HG02642 (cell line): ENCODE measurements at regions not wholly inside any gene's neighbourhood (a gene's known extent, or its start where the extent isn't known, plus 50 kb on each side); places are given as distances from the start of the nearest gene placed in this dataset.
"Not testable (repeated sequence)": the region's sequence is repeated elsewhere in the genome, so short reads cannot be mapped to it uniquely, and the experiment has no call there.

Experiments
- ATAC-seq: cut with Tn5 transposase; IDR thresholded peaks from one replicate; pipeline ENCODE4 v1.9.1; 2021; ENCODE audit warnings: mild to moderate bottlenecking; ENCODE audit not compliant: unreplicated experiment, poor library complexity

DNA sequence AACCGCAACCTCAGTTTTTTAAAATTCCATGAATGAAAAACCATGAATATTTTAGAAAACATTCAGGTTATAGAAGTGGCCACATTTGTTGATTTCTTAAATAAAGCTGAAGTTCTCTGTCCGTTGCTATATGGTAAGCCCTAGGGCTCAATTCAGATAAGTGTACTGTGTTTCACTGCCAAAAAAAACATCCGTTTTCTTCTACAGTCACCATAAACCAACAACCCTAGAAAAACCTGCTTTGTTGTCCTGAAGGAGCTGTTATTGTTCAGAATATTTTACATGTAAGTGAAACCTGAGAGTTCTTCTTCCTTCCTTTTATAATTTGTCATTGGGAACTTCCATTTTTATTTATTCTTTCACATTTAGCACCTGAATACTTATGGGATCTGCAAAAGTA is 274.1 kb downstream of the TFAP2A start:
- no peak for ATAC-seq

DNA sequence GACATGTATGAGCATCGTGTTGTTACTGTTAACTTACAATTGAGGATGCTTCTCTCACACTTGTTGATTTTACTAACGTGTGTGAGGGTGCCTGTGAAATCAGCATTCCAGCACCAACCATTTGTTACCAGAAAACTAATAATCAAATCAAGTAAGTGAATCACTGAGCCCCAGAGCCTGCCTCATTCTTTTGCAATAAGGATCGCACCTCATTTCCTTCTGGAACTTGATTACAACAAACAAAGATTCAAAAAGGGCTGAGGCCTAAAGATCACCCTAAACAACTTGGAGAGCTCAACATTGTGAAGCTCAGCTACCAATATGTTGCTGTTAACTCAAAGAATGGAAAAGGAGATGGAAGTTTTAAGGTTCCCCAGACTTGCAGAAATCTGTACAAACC is 274.7 kb downstream of the TFAP2A start:
- ATAC-seq = no peak

DNA sequence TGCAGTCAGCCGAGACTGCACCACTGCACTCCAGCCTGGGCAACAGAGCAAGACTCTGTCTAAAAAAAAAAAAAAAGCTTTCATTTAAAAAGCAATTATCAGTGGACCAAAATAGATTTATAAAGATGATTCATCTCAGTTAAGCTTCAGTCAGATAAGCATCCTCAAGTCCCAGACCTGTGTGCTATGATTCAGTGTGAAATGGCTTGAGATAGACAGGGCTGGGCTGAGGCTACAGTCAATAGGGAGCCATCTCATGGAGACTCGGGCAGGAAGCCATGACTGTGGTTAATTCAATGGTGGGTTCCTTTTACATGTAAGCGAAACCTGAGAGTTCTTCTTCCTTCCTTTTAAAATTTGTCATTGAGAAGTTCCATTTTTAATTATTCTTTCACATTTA is 276.0 kb downstream of the TFAP2A start:
- no peak for ATAC-seq

DNA sequence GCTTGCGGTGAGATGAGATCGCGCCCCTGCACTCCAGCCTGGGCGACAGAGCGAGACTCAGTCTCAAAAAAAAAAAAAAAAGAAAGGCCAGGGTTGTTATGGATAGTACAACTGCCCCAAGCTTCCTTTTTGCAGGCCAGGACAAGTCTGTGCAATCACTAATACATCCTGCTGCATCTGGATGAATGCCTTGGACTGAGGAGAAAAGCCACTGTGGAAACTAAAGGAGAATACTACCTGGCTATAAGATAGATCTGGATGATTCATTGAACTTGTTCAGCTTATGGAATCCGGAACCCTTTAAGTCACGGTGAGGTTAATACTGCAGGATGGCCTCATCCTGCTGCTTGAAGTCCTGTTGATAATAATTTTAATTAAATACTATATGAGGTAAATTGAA is 278.2 kb downstream of the TFAP2A start:
- ATAC-seq = no peak

DNA sequence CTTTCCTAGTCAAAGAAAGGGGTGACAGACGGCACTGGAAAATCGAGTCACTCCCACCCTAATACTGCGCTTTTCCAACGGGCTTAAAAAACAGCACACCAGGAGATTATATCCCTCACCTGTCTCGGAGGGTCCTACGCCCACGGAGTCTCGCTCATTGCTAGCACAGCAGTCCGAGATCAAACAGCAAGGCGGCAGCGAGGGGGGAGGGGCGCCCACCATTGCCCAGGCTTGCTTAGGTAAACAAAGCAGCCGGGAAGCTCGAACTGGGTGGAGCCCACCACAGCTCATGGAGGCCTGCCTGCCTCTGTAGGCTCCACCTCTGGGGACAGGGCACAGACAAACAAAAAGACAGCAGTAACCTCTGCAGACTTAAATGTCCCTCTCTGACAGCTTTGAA is 280.7 kb downstream of the TFAP2A start:
- ATAC-seq = not testable (repeated sequence)

DNA sequence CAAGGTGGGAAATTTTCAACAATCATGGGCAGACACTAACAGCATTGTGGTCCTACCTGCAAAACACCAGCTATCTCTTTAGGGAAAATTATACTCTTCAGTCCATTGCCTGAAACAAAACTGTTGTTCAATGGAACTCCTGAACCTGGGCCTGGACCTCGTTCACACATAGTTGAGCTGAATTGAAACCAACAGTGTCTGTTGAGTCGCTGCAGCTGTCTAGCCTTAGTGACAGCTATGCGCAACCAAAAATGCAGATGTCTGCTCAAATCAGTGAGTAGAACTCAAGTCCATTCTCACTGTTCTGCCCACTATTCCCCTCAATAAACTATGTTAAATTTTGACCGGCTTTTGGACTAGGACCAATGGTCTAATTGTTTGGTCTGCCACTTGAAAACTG is 286.2 kb downstream of the TFAP2A start:
- ATAC-seq = no peak

DNA sequence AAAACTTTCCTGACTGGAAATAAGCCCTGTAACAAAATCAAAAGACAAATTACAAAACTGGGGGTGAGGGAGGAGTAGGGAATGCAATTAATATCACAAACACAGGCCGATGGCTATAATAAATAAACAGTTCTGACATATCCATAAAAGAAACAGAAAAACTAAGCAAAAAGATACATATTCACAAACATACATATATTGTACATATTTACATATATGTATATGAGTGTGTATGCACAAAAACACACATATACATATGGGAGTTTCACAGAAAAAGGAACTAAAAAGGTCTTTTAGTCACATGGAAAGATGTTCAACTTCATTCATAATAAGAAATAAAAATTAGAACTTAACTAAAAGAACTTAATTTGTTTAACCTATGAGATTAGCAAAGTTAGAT is 292.7 kb downstream of the TFAP2A start:
- ATAC-seq = no peak

DNA sequence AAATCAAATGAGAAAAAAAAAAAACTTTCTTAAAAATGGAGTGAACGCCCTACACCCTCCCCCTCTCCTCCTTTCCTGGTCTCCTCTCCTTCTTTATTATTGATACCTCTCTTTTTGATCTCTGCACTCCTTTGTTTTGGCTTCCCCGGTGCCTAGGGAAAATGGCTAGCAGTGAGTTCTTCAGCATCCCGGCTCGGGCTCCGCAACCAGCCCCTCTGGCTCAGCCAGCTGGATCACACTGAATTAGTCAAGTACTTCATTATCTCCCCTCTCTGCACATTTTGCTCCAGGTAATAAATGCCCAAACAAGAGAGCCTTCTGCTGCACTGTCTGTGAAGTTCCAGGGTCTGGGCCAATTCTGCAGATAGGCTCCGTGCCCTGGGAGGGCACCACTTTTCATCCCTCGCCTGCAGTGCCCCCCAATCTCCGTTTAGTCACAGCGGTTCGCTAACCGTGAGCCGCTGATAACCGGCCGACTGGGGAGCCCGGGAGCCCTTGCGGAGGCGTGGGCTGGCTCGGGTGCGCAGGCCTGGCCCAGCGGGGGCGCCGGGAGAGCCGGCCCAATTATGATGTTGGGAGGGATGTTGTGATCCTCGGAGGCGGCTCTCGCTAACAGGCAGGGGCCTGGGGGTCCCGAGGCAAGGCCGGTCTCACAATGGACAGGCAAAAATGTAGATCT is 301.9 kb downstream of the TFAP2A start:
- no peak for ATAC-seq

DNA sequence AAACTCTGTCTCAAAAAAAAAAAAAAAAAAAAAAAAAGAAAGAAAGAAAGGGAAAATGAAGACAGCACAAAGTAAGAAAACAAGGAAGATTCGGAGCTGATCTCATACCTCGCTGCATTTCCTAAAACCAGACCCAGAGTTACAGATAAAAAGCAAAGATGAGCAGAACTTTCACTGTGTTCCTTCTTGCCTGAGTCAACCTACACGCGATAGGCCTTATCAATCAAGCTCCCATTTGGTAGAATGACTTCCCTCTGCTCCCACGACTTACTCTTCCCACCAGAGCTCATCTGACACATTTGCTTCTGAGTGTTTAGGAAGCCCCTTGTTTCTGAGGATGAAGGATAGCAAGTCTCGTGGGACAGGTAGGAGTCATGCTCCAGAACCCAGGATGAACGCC is 302.9 kb downstream of the TFAP2A start:
- no peak for ATAC-seq

DNA sequence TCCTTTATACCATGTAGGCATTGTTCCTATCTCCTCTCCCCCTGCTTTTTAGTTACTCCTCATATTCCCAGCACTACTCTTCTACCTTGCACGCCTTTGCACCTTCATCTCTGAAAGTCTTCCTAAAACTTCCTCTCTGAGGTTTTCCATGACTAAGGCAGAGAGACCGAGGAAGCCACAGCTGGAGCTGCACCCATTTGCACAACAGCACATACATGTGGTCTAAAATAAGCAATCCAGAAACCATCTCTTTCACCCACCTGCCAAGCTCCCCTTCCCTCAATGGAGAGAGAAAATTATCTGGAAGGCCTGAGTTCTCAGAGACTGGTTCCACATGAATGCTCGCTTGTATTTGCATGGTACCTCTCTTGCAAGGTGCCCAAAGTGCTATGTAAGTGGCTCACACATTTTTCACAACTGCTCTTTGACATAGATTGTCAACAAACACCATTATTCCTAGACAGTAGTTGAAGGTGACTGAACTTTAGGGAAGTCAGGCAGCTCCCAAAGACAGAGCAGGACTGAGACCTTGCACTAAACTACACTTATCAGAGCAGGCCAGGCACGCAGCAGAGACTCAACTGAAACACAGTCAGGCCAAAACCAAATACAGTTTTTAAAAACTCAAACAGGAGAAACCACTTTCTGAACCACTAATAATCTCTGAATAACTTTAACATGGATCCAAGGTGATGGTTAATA is 313.2 kb downstream of the TFAP2A start:
- no peak for ATAC-seq

DNA sequence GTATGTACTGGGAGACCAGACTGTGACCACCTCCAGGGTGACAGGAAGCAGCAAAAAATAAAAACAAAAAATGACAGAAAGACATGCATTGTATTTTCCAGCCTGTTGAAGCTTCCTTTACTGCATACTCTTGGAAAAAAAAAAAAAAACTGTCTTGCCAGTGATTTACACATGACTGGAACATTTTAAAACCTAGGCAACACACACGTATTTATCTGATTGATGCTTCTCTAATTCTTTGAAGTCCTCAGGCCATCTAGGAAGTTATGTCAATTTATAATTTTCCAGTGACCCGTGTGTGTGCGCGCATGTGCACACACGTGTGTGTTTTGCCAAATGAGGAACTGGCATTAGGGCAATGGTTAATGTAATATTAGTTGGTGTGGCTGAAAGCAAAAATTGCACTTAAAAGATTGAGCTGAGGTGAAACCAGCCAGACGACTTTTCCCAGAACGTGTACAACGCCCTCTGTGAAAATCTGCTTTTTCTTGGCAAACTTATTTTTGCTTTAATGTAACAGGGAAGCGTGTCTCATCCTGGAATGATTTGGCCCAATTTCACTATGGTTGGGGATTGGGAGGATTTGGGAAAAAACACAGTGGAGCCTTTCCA is 315.2 kb downstream of the TFAP2A start:
- ATAC-seq = no peak

DNA sequence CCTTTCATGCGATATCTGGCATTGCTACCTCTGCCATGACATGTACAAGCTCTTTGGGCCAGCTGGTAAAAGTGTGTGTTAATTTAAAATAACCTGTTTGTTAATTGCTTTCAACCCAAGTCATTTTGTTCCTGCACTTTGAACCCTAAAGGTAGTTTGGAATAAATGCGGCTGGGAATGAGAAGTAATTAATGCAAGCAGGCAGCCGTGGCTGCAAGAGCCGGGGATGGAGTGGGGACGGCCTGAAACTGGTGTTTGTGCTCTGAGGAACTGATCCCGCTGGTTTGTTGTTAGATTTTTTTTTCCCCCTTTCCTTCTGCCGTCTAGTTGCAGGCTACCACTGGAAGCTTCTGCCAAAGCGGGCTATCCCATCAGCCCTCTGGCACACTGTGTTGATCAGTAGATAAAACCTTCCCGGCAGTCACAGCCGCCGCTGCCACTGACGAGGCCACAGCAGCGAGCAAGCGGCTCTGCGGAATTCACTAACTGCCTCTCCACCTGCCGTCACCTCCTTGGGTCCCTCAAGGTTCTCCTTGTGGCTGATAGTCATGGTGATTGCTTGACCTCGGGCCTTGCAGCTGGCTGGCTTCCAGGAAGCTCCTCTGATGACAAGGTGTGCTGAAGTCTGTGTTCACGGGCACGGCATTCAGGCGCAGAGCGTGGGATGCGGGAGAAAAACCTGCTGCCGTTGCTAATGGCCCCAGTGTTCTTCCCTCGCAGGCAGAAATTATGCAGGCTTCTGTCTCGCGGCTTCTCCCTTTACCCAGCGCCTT is 315.9 kb downstream of the TFAP2A start:
- no peak for ATAC-seq

DNA sequence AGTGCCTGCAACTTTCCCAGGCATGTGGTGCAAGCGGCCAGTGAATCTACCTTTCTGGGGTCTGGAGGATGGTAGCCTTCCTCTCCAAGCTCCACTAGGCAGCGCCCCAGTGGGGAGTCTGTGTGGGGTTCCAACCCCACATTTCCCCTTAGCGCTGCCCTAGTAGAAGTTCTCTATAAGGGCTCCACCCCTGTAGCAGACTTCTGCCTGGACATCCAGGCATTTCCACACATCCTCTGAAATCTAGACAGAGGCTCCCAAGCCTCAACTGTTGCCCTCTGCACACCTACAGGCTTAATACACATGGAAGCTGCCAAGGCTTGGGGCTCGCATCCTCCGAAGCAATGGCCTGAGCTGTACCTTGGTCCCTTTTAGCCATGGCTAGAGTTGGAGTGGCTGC is 321.6 kb downstream of the TFAP2A start:
- ATAC-seq = no peak

DNA sequence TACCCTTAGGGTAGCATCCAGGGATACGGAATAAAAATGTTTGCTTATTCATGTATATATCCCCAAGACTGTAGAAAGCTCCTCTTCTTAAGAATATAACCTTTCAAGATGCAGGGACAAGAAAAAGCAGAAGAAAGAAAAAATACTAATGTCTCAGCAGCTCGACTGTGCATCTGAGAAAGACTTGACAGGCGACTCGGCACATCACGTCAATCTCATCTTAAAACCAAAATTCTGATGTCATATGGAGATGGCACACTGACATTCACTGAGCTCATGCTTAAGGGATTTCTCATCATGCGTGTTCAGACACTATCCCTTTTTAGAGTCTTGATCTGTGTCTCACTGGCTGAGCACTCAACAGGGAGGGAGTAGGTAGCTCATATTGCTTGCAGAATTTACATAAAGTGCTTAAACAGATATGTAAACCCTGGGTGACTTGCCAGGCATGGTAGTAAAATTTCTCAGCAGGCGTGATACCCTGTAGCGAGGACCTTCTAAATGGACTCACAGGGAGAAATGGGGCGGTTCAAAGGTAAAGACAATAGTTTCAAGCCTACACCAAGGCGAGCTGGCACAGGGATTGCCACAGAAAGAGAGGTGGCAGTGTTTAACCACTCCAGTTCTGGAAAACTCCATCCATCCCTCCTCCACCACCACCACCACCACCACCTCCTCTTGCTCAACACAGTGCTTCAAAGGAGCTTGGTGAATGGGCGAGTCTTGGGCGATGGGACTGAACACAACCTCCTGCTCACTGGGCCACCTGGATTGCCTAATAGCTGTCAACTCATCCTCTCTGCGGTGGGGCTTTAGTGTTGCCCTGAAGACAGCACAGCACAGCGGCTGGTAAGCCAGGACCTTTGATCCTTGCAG is 330.5 kb downstream of the TFAP2A start:
- no peak for ATAC-seq

DNA sequence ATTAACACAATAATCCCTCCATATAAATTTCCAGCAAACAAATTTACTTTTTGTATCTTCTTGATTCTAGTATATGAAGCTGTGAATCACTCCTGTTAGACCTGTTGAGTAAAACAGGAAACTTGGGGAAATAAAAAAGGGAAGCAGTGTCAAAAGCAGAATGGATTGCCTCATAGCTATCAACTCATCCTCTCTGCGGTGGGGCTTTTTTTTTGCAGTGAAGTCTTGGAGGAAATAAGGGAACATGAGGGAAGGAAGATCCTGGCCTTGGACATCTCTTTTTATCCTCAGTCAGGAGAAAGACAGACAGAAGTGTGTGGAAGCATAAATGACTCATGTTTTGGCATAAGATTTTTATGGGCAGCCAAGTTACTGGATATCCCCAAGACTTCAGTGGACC is 332.5 kb downstream of the TFAP2A start:
- no peak for ATAC-seq

DNA sequence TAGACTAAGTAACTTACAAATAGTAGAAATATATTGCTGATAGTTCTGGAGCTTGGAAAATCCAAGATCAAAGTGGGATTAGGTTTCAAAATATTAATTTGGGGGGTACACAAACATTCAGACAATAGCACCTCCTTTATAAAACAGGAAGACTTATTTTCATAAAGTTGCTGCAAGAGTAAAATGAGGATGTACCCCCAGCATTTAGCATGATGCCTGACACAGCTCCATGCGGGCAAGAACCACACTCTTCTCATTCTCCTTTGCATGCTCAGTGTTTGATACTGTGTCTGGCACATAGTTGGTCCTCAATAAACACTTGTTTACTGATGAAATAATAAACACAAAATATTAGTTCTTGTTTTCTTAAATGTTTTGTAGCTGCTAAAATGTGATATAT is 332.9 kb downstream of the TFAP2A start:
- no peak for ATAC-seq

DNA sequence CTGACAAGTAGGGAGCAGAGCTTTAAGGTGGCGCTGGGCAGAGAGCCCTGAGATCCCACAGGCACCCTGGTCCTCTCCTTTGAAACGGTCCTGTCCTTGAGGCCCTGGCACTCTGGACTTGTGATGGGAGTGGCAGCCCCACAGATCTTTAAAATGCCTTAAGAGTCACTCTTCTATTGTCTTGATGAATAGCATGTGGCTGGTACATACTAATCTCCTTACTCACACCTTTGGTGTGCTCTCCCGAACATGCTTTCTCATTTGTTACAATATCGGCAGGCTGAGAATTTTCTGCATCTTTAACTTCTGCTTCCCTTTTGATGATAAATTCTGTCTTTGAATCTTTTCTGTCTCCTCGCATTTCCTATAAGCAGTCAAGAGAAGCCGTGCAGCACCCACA is 333.8 kb downstream of the TFAP2A start:
- no peak for ATAC-seq

DNA sequence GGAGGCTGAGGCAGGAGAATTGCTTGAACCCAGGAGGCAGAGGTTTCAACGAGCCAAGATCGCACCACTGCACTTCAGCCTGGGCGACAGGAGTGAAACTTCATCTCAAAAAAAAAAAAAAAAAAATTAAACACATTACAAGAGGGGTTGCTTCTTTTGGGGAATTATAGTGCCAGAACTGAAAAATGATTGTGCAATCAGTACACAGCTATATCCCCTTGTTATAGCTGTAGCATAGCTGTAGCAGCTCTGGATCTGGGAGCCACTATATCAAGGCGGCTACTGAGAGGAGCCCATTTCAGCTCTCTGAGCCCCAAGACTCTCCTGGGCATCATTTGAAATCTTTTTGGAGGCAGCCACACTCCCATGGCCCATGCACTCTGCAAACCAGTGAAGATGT is 334.3 kb downstream of the TFAP2A start:
- ATAC-seq = no peak

DNA sequence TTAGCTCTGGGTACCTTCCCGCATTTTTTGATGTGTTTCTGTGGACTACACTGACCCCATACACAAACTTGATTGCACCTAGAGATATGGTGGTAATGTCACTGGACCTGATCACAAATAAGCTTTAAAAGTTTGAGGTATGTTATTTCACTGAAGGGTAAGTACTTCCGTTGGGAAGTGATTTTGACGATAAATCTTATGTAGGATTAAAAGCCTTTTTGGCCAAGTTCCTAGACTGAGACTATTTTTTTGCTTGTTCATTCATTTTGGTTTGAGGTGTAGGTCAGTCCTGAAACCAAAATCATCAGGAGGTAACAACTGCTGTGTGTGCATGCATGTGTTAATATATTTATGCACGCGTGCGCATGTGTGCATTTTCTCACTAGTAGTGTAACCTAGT is 336.3 kb downstream of the TFAP2A start:
- ATAC-seq = no peak

DNA sequence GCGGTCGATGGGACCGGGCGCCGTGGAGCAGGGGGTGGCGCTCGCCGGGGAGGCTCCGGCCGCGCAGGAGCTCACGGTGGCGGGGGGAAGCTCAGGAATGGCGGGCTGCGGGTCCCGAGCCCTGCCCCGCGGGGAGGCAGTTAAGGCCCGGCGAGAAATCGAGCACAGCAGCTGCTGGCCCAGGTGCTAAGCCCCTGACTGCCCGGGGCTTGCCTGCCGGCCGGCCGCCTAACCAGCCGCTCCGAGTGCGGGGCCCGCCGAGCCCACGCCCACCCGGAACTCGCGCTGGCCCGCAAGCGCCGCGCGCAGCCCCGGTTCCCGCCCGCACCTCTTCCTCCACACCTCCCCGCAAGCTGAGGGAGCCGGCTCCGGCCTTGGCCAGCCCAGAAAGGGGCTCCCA is 340.1 kb downstream of the TFAP2A start:
- ATAC-seq = not testable (repeated sequence)
